ENCODE measurements at regions not wholly inside any gene's neighbourhood (a gene's known extent, or its start where the extent isn't known, plus 50 kb on each side); places are given as distances from the start of the nearest gene placed in this dataset.

DNA sequence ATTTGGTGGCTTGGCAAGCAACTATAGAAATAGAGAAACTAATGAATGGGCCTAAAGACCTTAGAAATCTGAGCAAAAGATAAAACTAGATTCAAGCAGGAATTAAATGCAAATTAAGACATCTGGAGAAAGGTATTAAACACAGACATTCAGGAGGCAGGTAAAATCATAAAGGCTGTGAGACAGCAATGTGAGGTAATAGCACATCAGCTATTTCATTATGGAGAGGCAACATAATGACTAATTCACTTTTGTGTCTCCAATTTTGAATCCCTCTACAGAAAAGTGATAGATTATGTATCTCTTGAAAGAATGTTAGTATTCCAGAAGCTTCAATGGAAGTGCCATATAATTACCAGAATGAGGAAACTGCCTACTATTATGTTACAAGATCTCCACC lies 175.9 kb upstream of the LRIG3 start:
- TF ChIP-seq, protein P1, sequence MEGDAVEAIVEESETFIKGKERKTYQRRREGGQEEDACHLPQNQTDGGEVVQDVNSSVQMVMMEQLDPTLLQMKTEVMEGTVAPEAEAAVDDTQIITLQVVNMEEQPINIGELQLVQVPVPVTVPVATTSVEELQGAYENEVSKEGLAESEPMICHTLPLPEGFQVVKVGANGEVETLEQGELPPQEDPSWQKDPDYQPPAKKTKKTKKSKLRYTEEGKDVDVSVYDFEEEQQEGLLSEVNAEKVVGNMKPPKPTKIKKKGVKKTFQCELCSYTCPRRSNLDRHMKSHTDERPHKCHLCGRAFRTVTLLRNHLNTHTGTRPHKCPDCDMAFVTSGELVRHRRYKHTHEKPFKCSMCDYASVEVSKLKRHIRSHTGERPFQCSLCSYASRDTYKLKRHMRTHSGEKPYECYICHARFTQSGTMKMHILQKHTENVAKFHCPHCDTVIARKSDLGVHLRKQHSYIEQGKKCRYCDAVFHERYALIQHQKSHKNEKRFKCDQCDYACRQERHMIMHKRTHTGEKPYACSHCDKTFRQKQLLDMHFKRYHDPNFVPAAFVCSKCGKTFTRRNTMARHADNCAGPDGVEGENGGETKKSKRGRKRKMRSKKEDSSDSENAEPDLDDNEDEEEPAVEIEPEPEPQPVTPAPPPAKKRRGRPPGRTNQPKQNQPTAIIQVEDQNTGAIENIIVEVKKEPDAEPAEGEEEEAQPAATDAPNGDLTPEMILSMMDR (conservative IDR thresholded peaks at IDR 0.05): no peak
- TF ChIP-seq EZH2 (IDR thresholded peaks at IDR 0.05; ENCODE audit: low read depth): no peak
